HG03432 (cell line): ENCODE measurements at regions not wholly inside any gene's neighbourhood (a gene's known extent, or its start where the extent isn't known, plus 50 kb on each side); places are given as distances from the start of the nearest gene placed in this dataset.
"Not testable (repeated sequence)": the region's sequence is repeated elsewhere in the genome, so short reads cannot be mapped to it uniquely, and the experiment has no call there.

Source experiments
- ATAC-seq: cut with Tn5 transposase; IDR thresholded peaks from one replicate; pipeline ENCODE4 v1.9.1; 2021; ENCODE audit warnings: mild to moderate bottlenecking, moderate library complexity; ENCODE audit not compliant: unreplicated experiment

DNA sequence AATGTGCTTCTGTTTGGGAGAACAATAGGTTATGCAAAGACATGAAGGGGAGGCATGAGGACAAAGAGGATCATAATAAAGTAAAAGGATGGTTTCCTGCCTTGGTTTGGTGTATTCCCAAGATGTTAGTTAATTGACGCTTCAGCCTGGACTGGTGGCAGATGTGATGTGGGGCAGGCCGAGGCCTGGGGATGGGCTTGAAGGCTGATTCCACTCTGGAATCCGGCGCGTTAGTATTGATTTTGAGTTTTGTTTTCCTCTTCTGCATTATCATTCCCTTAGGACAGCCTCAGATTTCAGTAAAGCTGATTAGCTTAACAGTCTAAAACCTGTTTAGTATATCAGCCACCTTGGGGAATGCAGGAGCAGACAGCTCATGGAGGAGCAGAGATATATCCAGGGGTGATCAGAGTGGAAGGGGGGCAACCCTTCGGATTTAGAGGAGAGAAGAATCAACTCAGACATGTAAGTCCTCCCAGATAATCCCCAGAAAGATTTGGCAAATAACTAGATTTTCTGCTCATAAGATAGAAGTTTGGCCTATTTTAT is 159.8 kb upstream of the MTPN start:
- ATAC-seq: no peak

DNA sequence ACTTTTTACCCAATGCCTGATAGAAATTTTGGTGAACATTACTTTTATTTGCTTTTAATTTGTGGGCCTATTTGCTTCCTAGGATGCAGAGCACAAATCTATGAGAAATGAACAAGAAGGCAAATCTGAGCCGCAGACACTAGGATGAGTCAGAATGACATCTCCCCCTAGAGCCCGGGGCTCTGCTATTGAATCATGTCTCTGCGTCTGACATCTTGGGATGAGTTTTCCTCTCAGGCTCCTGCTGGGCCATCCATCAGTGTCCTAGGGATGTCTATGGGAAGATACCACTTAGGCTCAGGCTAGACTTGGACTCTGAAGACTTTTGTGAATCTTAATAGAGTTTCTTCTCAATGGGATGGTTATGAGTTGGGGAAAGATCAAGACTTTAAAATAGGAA is 157.3 kb upstream of the MTPN start:
- no peak for ATAC-seq

DNA sequence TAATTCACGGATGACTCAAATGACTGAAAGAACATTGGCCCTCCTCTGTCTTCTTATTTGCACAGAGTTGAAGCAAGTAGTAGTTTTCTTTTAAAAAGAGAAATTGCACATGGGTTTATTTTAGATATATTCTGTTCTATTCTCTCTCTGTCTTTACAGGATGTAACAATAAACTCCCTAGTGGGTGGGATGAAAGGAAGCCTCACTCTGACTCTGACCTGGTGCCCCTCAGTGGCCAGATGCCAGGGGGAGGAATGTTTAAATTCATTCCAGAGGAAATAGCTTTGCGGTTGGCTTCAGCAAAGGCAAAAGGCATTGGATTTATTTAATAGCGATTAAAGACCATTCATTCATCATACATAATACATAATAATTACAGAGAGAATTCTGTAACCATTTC is 156.4 kb upstream of the MTPN start:
- no peak for ATAC-seq

DNA sequence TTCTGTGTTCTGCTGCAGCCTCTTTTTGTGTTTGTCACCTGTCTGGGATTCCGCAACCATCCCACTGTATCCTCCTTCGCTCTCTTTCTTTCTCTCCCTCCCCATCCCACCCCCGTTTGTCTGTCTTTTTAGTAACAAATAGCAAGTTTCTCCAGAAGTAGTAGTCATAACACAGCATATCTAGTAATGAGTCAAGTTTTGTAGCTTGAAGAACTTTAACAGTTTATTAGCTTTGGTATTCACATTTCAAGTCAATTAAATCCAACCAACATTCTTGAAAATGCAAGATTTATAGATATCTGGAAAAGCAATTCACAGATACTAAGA is 154.1 kb upstream of the MTPN start:
- ATAC-seq: no peak

DNA sequence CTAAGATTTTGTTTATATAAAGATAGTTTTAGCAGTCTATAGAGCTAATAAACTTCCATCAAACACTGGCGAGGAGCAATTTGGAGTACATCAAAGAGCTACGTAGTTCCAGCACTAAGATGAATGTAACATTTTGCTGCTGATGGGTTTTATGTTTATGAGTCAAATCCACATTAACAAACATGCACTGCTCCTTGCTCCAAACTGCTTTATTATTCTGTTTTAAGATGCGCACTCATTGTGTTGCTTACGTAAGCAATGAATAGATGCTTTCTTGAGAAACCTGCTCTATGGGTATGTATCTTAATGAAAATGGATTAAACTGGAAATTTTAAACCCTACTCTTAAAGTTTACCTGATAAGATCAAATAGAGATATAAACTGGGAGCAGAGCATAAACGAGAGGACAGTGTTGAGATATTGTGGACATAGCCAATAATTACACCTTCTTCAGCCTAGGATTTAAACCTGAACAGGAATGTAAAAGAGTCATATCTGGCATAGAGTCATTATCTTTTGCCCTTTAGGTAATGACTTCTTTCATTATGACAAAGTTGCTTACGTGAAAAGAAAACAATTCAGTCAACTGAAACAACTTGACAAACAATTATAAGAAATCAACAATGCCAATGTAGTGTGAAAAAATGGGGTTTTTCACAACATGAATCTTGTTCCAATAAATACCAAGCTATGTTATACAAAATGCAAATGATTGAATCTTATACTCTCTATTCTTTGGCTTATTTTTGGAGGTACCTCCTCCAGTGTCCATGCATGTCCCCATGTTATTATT is 153.5 kb upstream of the MTPN start:
- ATAC-seq: peak; percentile 39

DNA sequence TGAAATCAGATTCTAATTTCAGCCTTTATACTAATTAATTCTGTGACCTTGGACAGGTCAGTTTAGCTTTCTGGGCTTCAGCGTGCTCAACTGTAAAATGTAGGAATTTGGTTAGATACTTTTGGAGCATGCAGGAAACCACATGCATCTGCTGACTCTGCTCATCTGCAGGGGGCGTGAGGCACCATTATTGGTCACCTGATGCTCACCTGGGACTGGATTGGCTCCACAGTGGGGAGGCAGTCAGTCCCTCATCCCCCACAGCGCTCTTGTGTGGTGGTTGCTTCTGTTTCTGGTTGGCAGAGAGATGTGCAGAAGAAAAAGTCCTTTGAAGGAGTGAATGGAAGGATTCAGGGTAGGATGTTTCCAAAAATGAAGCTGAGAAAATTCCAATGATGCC is 150.9 kb upstream of the MTPN start:
- ATAC-seq: no peak

DNA sequence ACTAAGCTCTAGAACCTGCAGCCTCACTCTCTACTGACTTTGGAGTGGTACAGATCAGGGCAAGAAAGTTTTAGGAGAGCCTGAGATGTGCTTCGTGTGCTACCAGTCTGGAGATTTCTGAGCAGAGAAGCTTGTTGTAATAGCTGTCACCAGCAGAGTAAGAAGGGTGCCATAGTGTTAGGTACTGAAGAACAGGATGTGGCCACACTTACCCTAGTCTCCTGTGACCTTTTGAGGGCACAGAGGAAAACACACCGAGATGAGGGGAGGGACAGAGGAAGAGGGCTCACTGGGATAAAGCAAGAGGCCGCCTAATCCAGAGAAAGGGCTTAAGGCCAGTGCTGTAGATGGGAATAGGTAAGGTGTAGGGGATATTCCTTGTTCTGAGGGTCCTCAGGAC is 146.2 kb upstream of the MTPN start:
- no peak for ATAC-seq

DNA sequence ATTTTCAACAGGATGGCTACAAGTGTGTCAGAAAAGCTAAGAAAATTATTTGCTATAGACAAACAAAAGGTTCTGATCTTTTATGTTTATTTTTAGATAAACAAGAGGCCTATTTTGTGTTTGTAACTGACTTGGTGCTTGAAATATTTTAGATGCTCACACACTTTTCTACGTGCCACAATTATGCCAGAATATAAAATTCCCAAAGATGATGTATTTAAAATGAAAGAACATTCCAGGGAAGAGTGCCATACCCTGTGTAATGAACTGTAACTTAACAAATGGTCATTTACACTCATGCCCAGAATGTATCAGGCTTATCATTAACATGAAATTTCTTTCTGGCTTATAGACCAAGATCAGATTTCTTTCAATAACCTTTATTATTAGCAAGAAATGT is 144.9 kb upstream of the MTPN start:
- ATAC-seq: no peak

DNA sequence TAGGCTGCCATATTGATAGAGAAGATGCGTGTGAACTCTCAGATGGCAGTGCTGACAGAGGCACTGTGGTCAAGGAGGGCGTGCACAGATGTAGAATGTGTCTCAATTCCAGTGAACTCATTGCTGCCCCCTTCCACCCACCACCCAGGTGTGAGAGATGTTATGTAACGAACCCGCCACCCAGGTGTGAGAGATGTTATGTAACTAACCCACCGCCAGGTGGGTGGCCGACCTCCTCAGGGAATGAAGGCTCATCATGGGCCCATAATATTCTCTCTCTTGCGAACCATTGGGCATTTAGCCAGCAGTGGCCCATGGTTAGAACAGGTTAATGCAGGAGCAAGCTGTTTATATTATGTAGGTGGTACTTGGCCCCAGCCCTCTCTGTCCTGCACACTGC is 140.4 kb upstream of the MTPN start:
- ATAC-seq: no peak

DNA sequence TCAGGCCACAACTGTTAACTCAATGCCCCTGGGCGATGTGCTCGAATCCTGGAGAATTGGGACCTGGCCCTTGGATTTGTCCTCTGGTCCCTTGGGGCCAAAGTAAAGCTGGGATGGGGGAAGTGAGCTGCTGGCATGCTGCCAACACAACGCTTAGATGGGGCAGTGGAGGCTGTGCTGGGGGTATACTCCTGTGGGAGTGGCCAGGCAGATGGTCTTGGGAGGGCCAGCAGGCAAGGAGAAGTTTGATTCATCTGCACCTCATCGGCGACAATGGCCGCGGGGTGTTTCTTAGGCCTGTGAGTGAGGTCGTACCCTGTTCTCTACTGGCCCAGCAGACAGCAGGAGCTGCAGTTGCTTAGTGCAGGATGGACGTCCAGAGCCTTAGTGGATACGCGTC is 139.0 kb upstream of the MTPN start:
- no peak for ATAC-seq

DNA sequence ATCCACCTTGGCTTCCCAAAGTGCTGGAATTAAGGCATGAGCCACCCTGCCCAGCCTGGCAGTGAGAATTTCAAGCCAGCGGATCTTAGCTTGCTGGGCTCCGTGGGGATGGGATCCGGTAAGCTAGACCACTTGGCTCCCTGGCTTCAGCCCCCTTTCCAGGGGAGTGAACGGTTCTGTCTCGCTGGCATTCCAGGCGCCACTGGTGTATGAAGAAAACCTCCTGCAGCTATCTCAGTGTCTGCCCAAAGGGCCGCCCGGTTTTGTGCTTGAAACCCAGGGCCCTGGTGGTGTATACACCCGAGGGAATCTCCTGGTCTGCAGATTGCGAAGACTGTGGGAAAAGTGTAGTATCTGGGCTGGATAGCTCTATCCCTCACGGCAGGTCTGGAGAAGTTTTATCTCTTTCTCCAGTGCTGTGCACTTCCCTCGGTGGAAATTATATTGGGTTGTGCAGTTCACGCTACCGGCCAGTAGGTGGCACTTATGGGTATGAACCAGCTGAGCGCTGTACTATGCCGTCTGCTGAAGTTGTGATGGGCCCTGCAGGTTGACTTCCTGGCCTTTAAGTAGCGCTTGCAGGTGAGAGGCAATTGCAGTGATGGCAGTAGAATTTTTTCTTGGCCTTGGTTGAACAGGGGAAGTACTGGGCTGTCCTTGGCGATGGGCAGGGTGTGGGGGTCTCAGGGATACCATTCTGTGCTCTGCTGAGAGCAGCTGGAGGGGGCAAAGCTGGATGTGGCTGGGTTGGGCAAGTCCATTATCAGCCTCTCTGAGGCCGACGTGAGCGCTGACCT is 138.0 kb upstream of the MTPN start:
- ATAC-seq: peak; percentile 98

DNA sequence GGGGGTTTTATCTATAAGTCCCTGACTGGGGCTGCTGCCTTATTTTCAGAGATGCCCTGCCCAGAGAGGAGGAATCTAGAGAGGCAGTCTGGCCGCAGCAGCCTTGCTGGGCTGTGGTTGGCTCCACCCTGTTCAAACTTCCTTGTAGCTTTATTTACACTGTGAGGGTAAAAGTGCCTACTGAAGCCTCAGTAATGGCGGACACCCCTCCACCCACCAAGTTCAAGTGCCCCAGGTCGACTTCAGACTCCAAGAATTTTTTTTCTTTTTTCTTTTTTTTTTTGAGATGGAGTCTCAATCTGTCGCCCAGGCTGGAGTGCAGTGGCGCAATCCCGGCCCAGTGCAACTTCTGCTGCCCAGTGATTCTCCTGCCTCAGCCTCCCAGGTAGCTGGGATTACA is 137.3 kb upstream of the MTPN start:
- ATAC-seq: not testable (repeated sequence)

DNA sequence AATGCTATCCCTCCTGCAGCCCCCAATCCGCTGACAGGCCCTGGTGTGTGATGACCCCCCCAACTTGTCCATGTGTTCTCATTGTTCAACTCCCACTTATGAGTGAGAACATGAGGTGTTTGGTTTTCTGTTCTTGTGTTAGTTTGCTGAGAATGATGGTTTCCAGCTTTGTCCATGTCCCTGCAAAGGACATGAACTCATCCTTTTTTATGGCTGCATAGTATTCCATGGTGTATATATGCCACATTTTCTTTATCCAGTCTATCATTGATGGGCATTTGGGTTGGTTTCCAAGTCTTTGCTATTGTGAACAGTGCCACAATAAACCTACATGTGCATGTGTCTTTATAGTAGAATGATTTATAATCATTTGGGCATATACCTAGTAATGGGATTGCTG is 131.9 kb upstream of the MTPN start:
- ATAC-seq: not testable (repeated sequence)

DNA sequence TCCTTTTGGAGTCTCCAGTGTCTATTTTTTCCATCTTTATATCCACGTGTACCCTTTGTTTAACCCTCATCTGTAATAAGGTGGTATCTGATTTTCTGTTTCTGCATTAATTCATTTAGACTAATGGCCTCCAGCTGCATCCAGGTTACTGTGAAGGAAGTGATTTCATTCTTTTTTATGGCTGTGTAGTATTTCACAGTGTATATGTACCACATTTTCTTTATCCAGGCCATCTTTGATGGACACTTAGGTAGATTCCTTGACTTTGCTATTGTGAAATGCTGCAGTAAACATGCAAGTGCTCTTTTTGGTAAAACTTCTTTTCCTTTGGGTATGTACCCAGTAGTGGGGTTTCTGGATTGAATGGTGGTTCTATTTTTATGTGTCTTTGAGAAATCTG is 128.0 kb upstream of the MTPN start:
- ATAC-seq: no peak

DNA sequence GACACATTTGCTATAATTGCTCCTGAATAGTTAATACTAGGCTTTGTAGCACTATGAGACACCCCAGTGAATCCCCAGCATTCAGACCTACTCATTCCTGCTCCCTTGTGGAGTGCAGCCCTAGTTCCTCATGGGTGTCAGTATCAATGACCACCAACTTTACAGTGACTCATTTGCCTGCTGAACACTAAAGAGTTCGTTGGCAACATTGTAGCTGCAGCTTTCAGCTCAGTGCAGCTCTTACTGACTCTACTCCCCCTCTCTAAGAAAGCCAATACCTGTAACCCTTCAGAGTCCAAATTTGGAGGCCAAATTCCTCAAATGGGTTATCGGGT is 127.1 kb upstream of the MTPN start:
- no peak for ATAC-seq

DNA sequence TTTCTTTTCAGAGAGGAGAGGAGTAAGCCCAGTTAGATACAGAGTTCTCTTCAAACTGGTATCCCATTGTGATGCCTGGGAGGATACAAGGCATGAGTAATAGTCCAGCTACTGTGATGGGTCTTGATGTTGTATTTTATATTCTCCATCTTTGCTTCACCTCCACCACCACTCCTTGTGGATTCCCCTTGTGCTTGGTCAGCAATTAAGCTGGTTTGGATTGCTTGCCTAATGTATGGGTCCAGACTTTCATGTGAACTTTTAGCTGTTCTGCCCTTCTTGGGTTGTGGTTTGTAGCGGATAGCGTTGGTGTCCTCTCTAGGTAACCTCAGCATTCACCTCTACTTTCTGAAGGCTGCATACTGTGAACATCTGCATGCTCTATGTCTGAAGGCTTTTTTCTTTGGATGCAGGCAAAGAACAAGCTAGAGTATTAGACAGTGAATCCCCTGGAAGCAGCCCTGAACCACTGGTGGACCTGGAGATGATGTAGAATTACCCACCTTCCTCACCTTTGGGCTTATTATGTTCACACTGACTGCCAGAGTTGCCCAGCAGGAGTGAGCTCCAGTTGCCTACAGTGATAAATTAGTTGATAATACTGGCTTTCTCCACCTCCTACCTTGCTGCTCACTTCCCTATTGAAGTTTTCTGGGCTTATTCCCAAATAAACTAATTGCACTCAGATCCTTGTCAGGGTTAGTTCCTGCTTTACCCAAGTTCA is 126.5 kb upstream of the MTPN start:
- ATAC-seq: no peak

DNA sequence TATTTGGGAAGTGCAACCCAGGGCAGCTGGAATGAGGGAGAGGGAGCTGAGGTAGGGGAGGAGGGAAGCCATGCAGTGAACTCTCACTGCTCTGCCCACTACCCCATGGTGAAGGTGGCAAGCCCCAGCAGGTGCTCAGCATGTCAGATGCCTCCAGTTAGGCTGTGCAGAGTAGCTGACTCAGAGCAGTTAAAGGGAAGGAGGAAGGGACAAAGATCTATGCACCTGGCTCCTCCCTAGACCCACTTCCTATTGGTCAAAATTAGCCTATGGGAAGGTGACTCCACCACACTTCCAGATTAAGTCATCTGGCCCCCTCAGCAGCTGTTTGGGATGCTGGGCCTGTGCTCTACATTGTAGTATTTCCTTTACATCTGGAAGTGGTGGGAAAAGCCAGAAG is 125.7 kb upstream of the MTPN start:
- ATAC-seq: peak; percentile 45

DNA sequence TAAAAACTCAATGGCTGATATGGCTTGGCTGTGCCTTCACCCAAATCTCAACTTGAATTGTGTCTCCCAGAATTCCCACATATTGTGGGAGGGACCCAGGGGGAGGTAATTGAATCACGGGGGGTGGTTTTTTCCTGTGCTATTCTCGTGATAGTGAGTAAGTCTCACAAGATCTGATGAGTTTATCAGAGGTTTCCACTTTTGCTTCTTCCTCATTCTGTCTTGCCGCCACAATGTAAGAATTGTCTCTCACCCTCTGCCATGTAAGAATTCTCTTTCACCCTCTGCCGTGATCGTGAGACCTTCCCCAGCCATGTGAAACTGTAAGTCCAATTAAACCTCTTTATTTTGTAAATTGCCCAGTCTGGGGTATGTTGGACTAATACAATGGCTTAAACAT is 115.6 kb upstream of the MTPN start:
- not testable (repeated sequence) for ATAC-seq

DNA sequence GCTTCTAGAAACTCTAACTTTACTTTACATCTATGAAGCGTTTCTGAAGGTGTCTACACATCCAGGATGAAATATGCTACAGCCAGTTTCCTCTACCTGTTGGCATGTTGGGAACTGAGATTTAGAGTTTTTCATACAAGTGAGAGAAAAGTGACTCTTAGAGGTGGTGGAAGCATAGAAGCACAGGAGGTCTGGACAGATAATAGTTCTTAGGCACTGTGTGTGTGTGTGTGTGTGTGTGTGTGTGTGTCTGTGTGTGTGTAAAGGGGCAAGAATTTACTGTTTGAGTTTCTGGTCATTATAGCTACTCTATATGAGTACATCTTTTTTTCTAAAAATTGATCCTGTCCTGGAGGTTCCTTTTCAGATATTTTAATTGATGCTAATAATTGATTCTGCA is 110.7 kb upstream of the MTPN start:
- ATAC-seq: no peak

DNA sequence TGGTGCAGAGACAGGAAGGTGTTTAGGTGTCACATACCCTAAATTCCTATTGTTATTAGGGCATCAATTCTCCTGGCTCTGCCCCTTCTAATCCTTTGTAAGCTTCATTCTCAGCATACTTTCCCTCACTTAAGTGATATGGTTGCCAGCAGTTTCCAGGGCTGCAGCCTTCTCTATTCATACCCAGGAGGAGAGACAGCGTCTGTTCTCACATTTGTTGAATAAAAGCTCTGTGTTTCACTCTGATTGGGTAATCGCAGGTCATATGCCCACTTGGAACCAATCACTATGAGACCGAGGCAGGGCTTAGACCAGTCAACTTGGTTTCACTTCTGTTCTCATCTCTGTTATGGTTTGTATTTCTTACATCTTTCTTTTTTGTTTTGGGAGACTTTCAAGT is 109.6 kb upstream of the MTPN start:
- peak; percentile 94 for ATAC-seq

DNA sequence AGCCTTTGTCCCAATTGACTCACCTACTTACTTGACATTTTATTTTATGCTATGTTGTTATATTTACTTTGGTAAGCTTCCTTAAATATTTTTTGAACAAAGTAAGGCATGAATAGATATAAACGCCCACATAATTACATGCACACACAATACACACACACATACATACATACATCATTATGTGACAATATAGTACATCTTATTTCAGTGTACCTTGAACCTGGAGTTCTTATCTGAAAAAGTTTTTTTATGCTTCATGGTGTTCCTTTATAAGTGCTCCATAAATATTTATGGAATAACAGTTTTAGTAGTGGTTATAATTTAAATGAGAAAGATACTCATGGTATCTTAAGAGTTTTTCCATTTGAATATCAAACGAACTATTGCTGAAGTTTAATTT is 102.8 kb upstream of the MTPN start:
- no peak for ATAC-seq

DNA sequence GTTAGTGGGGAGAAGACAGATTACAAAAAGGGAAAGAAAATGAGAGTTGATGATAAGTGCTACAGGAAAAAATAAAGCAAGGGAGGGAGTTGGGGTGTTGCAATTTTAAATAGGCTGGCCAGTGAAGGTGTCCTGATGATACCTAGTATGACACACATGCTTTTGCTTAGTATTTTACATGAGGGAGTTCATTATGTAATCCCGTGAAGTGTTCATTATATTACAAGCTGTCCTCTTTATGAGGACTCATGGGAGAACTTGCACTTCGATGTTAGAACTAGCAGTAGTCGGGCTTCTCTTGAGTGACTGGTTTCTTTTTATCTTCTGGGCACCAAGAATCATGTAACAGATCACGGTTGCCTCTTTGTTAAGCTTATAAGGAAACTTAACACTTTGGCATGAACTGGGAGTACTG is 102.3 kb upstream of the MTPN start:
- no peak for ATAC-seq
